Fibroblast of pulmonary artery (primary cell): ENCODE measurements at regions not wholly inside any gene's neighbourhood (a gene's known extent, or its start where the extent isn't known, plus 50 kb on each side); places are given as distances from the start of the nearest gene placed in this dataset.
A peak's percentile ranks its signal among the peaks of the same experiment; 100 is the strongest.

ENCODE experiments used
- DNase-seq: peaks from one replicate; pipeline ENCODE4 v3.0.0-alpha.2; 2010; ENCODE audit warnings: low read depth
- H3K4me3 ChIP-seq: replicated peaks from 2 replicates; pipeline ENCODE4 v1.5.1; 2011; ENCODE audit warnings: low read depth, mild to moderate bottlenecking, control low read depth, low read length, moderate library complexity
- TF ChIP-seq, protein P1 (sequence below): IDR thresholded peaks from 2 replicates; pipeline ENCODE4 v1.5.1; 2011; ENCODE audit warnings: mild to moderate bottlenecking, control low read depth, low read length, inconsistent platforms; ENCODE audit errors: missing control alignments

DNA sequence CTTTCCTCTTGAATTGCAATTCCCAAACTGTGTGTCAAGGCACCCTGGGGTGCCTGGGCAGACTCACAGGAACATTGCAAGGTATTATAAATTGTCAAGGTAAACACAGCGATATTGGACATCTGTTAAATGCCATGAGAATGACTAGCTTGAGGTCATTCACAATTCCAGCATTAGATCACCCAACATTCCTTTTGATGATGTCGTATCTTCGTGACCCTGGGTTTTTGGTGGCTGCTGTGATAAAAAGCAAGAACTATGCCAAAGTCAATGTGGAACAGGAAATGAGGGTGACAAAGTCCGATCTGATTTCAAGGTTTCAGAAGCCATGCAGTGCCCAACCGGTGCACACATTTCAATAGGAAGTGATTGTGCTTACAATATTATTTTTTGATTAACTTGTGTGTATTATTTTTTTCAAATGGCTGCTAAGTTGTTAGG lies 458.4 kb downstream of the MIAT start:
- H3K4me3 ChIP-seq: no peak overlapping the region
- TF ChIP-seq, protein P1, sequence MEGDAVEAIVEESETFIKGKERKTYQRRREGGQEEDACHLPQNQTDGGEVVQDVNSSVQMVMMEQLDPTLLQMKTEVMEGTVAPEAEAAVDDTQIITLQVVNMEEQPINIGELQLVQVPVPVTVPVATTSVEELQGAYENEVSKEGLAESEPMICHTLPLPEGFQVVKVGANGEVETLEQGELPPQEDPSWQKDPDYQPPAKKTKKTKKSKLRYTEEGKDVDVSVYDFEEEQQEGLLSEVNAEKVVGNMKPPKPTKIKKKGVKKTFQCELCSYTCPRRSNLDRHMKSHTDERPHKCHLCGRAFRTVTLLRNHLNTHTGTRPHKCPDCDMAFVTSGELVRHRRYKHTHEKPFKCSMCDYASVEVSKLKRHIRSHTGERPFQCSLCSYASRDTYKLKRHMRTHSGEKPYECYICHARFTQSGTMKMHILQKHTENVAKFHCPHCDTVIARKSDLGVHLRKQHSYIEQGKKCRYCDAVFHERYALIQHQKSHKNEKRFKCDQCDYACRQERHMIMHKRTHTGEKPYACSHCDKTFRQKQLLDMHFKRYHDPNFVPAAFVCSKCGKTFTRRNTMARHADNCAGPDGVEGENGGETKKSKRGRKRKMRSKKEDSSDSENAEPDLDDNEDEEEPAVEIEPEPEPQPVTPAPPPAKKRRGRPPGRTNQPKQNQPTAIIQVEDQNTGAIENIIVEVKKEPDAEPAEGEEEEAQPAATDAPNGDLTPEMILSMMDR: no peak
- peak; percentile 58 for DNase-seq

DNA sequence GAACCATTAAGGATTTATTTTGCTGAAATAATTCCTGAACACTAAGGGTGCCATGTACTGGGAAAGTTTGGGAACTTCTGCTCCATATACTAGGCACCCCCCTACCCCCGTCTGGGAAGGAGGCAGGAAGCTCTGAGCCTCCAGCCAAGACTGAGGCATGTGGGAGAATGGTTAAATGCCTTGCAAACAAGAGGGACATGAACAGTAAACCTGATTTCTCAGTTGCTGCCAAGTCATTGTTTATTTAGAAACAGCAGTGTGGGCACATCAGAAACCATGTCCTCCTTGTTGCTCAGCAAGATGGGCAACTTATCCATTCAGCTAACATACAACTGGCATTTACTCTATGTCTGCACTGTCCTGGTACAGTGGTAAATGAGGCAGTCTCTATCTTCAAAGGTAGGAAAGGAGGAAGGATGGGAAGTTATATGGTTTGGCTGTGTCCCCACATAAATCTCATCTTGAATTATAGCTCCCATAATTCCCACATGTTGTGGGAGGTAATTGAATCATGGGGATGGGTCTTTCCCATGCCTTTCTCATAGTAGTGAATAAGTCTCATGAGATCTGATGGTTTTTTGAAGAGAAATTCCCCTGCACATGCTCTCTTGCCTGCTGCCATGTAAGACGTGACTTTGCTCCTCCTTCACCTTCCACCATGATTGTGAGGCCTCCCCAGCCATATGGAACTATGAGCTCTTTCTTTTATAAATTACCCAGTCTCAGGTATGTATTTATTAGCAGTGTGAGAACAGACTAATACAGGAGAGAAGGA lies 459.1 kb downstream of the MIAT start:
- TF ChIP-seq, protein P1: no peak
- DNase-seq: no peak
- H3K4me3 ChIP-seq: no peak overlapping the region

DNA sequence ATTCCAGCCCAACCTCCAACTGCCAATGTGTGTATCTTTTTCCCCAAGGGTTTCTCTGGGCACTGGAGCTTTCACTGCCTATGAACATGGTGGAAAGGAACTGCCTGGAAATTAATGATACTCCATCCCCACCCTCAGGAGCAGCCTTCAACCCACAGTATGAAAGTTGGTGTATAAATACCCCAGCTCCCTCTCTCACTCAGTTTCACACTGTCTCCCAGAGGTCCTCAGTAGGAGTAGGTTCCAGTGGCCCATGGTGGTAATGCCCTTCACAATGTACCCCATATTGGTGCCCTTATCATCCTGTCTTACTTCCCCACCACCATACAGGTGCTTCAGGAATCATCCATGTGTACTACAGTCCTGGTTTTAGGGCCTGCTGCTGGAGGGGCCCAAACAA lies 462.6 kb downstream of the MIAT start:
- TF ChIP-seq, protein P1: no peak
- no peak overlapping the region for H3K4me3 ChIP-seq
- DNase-seq: no peak

DNA sequence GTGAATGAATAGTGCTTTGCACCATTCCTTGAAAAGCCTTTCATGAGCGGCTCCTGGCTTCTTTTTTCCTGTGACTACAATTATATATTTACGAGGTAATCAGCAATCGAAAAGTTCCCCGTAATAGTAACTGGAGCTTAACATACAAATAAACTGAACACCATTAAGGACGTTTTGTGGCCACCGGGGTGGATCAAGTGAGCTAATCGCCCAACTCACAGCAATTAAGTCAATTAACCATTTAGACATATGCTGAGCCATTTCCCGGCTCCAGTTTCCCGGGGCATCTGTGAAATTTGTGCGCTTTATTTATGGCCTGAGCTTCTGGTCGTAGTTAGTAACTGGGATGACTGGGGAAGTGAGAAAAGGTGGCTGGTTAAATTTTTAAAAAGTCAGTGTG lies 465.2 kb downstream of the MIAT start:
- TF ChIP-seq, protein P1: no peak
- DNase-seq: no peak
- no peak overlapping the region for H3K4me3 ChIP-seq

DNA sequence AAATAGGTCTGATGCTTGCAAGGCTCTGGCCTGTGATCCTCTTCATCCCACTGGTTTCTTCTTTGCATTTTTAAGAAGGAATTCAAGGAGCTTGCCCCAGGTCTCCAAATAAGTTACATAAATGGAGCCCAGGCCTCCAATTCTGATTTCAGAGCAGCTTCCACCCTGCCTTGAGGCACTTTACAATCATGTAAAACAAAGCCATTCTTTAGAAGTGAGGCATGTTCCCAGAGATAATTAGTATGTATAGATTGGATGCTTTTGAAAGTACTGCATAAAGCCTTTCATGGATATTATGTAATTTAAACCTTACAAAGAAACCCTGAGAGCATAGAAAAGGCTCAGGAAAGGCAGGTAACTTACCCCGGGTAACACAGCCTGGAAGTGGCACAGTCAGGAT lies 466.5 kb downstream of the MIAT start:
- H3K4me3 ChIP-seq: no peak overlapping the region
- no peak for DNase-seq
- TF ChIP-seq, protein P1: no peak

DNA sequence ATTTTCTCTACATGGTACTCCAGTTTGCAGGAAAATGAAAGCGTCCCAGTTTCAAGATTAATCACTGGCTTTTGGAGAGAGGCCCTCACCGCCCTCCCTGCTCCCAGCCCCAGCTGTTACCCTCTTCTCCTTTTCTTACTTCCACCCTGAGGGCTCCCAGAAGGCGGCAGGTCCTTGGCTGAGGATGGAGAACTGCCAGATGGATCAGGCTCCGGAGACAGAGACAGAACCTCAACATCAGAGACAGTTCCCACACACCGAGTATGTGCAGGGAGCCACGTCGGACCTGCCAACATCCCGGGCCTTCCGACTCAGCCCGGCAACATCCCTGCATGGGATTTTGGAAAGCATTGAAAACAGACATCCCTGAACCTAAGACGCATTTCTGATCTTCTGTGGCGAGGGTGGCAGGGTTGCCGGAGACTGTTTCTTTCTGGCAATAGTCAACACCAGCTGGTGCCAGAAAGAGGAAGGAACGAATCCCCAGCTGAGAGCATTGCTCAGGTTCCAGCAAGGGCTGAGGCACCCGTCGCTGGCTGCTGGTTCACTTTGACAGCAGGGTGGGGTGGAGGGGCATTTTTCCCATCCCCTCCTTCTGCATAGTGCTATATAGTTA lies 467.1 kb downstream of the MIAT start:
- H3K4me3 ChIP-seq: no peak overlapping the region
- TF ChIP-seq, protein P1: no peak
- no peak for DNase-seq
